Keratinocyte (primary cell): ENCODE measurements at regions not wholly inside any gene's neighbourhood (a gene's known extent, or its start where the extent isn't known, plus 50 kb on each side); places are given as distances from the start of the nearest gene placed in this dataset.
"Not testable (repeated sequence)": the region's sequence is repeated elsewhere in the genome, so short reads cannot be mapped to it uniquely, and the experiment has no call there.

ENCODE experiments used
- DNase-seq: peaks from one replicate; pipeline ENCODE4 v3.0.0-alpha.2; 2011; ENCODE audit warnings: low read depth, missing footprints, low spot score
- FAIRE-seq: peaks from 2 replicates; lab custom pipeline; 2011; peaks lifted over from hg19 to GRCh38; lab: Jason Lieb, UNC
- H2AFZ ChIP-seq: 2 replicates; pipeline ENCODE4 v1.6.0; 2012; ENCODE audit warnings: low read length, control low read depth, inconsistent platforms; ENCODE audit not compliant: control insufficient read depth
- H3K27ac ChIP-seq: 2 replicates; pipeline ENCODE4 v1.5.1; 2011; ENCODE audit warnings: low read length; ENCODE audit not compliant: control insufficient read depth, insufficient read depth
- H3K27me3 ChIP-seq: 3 replicates; pipeline ENCODE4 v1.6.0; 2011; ENCODE audit warnings: low read length; ENCODE audit not compliant: control insufficient read depth, insufficient read depth; ENCODE audit errors: extremely low read depth
- H3K36me3 ChIP-seq, 2 experiments: 2 replicates in 1 of 2; 3 replicates in 1 of 2; pipeline ENCODE4 v1.5.1; 2011; ENCODE audit warnings: low read length in 2 of 2, mild to moderate bottlenecking in 1 of 2; ENCODE audit not compliant: control insufficient read depth in 2 of 2, insufficient read depth in 2 of 2; ENCODE audit errors: extremely low read depth in 1 of 2
- H3K4me1 ChIP-seq: 3 replicates; pipeline ENCODE4 v1.5.1; 2011; ENCODE audit warnings: low read length; ENCODE audit not compliant: control insufficient read depth, insufficient read depth; ENCODE audit errors: extremely low read depth
- H3K4me2 ChIP-seq: 3 replicates; pipeline ENCODE4 v1.6.0; 2011; ENCODE audit warnings: low read depth, low read length; ENCODE audit not compliant: control insufficient read depth, insufficient read depth; ENCODE audit errors: extremely low read depth
- H3K4me3 ChIP-seq, 3 experiments: fragments of 200-600 bp in 1 of 3; sonication (generic) in 1 of 3; 2 replicates in 2 of 3; 3 replicates in 1 of 3; pipeline ENCODE4 v1.5.1; 2011 to 2016; ENCODE audit warnings: low read length in 3 of 3, mild to moderate bottlenecking in 3 of 3, control low read depth in 2 of 3, inconsistent platforms in 1 of 3, low read depth in 1 of 3, mixed read lengths in 1 of 3, mixed run types in 1 of 3, moderate library complexity in 1 of 3; ENCODE audit not compliant: control insufficient read depth in 2 of 3, insufficient read depth in 2 of 3; ENCODE audit errors: extremely low read depth in 1 of 3
- H3K79me2 ChIP-seq: 2 replicates; pipeline ENCODE4 v1.6.0; 2012; ENCODE audit warnings: low read length; ENCODE audit not compliant: control insufficient read depth, insufficient read depth
- H3K9ac ChIP-seq: 3 replicates; pipeline ENCODE4 v1.6.0; 2011; ENCODE audit warnings: low read length; ENCODE audit not compliant: control insufficient read depth, insufficient read depth; ENCODE audit errors: extremely low read depth
- H3K9me1 ChIP-seq: 3 replicates; pipeline ENCODE4 v1.6.0; 2011; ENCODE audit warnings: low read length; ENCODE audit not compliant: control insufficient read depth, insufficient read depth; ENCODE audit errors: extremely low read depth
- H3K9me3 ChIP-seq: 2 replicates; pipeline ENCODE4 v1.5.1; 2012; ENCODE audit warnings: low read depth, low read length; ENCODE audit not compliant: control insufficient read depth
- H4K20me1 ChIP-seq: 3 replicates; pipeline ENCODE4 v1.6.0; 2011; ENCODE audit warnings: low read length; ENCODE audit not compliant: control insufficient read depth, insufficient read depth; ENCODE audit errors: extremely low read depth
- CTCF ChIP-seq, 3 experiments: IDR thresholded peaks in 1 of 3; conservative IDR thresholded peaks in 1 of 3; optimal IDR thresholded peaks in 1 of 3; 2 replicates in 2 of 3; 3 replicates in 1 of 3; pipeline versions ENCODE3 to v1.5.1; 2011; ENCODE audit warnings: low read length in 3 of 3, mild to moderate bottlenecking in 3 of 3, moderate library complexity in 2 of 3, control low read depth in 1 of 3, inconsistent platforms in 1 of 3; ENCODE audit not compliant: insufficient read depth in 2 of 3; ENCODE audit errors: extremely low read depth in 1 of 3
- EZH2 ChIP-seq: IDR thresholded peaks from one replicate; pipeline ENCODE4 v1.6.1; 2012; ENCODE audit warnings: inconsistent platforms, mild to moderate bottlenecking, low read length, moderate library complexity
- dilution Hi-C: fragments of 300-500 bp; cut with MboI; formaldehyde crosslinking; loops from one replicate; pipeline ENCODE4 v1.7.0; 2020; ENCODE audit warnings: low sequenced_read_pairs; ENCODE audit not compliant: extremely low pct_ligation_motif_present

DNA sequence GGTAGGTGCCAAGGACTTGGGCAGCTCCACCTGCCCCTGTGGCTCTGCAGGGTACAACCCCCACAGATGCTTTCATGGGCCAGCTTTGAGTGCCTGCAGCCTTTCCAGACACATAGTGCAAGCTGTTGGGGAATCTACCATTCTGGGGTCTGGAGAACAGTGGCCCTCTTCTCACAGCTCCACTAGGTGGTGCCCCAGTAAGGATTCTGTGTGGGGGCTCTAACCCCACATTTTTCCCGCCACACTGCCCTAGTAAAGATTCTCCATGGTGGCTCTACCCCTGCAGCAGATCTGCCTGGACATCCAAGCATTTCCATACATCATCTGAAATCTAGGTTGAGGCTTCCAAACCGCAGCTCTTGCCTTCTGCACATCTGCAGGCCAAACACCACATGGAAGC, 149.7 kb upstream of the FNDC3A start:
- Histone ChIP-seq H3K9me1 (no peaks in the 10 kb centered on the region), H4K20me1 (no peaks in the 10 kb centered on the region), H2AFZ (no peak overlapping the region), H3K36me3 (no peaks in the 10 kb centered on the region), H3K27ac (no peak overlapping the region), H3K4me3 (no peak overlapping the region), H3K4me1 (no peaks in the 10 kb centered on the region), H3K27me3 (peaks cover 2% of the 10 kb centered on the region), H3K4me2 (no peak overlapping the region), H3K9ac (no peak overlapping the region), H3K79me2 (no peaks in the 10 kb centered on the region), H3K9me3 (no peaks in the 10 kb centered on the region)
- FAIRE-seq (no peak), DNase-seq (no peak)
- TF ChIP-seq CTCF (optimal IDR thresholded peaks at IDR 0.05 in 1 of 3, IDR thresholded peaks at IDR 0.05 in 1 of 3, conservative IDR thresholded peaks at IDR 0.05 in 1 of 3; ENCODE audit: extremely low read depth in 1 of 3, insufficient read depth in 2 of 3, low read length in 3 of 3) (no peak), EZH2 (no peak)
- dilution Hi-C loops = no loop called here

DNA sequence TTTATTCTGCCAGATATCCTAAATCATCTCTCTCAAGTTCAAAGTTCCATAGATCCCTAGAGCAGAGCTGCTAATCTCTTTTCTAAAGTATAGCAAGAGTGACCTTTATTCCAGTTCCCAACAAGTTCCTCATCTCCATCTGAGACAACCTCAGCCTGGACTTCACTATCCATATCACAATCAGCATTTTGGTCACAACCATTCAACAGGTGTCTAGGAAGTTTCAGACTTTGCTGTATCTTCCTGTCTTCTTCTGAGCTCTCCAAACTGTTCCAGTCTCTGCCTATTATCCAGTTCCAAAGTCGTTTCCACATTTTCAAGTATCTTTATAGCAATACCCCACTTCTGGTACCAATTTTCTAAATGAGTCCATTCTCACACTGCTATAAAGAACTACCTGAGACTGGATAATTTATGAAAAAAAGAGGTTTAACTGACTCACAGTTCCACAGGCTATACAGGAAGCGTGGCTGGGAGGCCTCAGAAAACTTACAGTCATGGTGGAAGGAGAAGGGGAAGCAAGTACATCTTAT, 148.7 kb upstream of the FNDC3A start:
- H3K27ac ChIP-seq, H3K27me3 ChIP-seq, H4K20me1 ChIP-seq, H3K4me3 ChIP-seq, H3K4me1 ChIP-seq, H3K36me3 ChIP-seq, H3K9me3 ChIP-seq, H3K9ac ChIP-seq, dilution Hi-C loops, H3K79me2 ChIP-seq, FAIRE-seq, H2AFZ ChIP-seq, H3K9me1 ChIP-seq, H3K4me2 ChIP-seq, DNase-seq: not testable (repeated sequence)

DNA sequence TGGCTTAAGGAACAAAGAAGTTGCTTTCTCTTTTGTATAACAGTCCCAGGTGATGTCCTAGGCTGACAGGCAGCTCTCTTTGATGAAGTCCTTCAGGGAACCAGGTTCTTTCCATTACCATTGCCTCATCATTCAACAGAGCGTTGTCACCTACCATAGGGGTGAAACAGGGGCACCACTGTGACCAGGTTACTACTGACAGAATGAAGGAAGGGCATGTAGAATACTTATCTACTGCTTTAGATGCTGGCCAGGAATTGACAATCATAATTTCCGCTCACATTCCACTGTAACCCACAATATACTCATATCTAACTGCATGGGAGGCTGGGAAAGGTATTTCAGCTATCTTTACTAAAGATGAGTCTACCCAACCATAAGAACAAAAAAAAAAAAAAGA, 148.0 kb upstream of the FNDC3A start:
- H3K36me3 ChIP-seq = no peaks in the 10 kb centered on the region
- H3K27ac ChIP-seq = no peak overlapping the region
- H3K9me3 ChIP-seq = no peaks in the 10 kb centered on the region
- no peak for FAIRE-seq
- no peaks in the 10 kb centered on the region for H3K9me1 ChIP-seq
- no peaks in the 10 kb centered on the region for H3K4me1 ChIP-seq
- no peak overlapping the region for H3K9ac ChIP-seq
- no peaks in the 10 kb centered on the region for H4K20me1 ChIP-seq
- H3K79me2 ChIP-seq = no peaks in the 10 kb centered on the region
- no peak overlapping the region for H3K4me2 ChIP-seq
- no peak overlapping the region for H2AFZ ChIP-seq
- no peaks in the 10 kb centered on the region for H3K27me3 ChIP-seq
- dilution Hi-C loops = no loop called here
- DNase-seq = no peak
- TF ChIP-seq EZH2 = no peak
- no peak for TF ChIP-seq CTCF (optimal IDR thresholded peaks at IDR 0.05 in 1 of 3, IDR thresholded peaks at IDR 0.05 in 1 of 3, conservative IDR thresholded peaks at IDR 0.05 in 1 of 3; ENCODE audit: extremely low read depth in 1 of 3, insufficient read depth in 2 of 3, low read length in 3 of 3)
- no peak overlapping the region for H3K4me3 ChIP-seq
